Natural killer cell (primary cell): ENCODE measurements at regions not wholly inside any gene's neighbourhood (a gene's known extent, or its start where the extent isn't known, plus 50 kb on each side); places are given as distances from the start of the nearest gene placed in this dataset.

ENCODE experiments used
- ATAC-seq, 3 donors: fragments of 150-1000 bp in 2 of 3; fragments of 200-7000 bp in 1 of 3; cut with Tn5 transposase; 1 replicate in 1 of 3; 2 replicates in 2 of 3; pipeline ENCODE4 v1.10.0; 2021; ENCODE audit warnings: mild to moderate bottlenecking in 2 of 3, moderate library complexity in 2 of 3
- DNase-seq, 2 donors: peaks; one replicate each; pipeline versions ENCODE4 v3.0.0 to v3.0.0-alpha.2; 2013 to 2021; ENCODE audit warnings: mixed read lengths in 1 of 2
- H3K27ac ChIP-seq: one replicate; pipeline ENCODE4 v1.5.1; 2013; ENCODE audit warnings: mild to moderate bottlenecking, low read length
- H3K27me3 ChIP-seq: one replicate; pipeline ENCODE4 v1.6.1; 2013; ENCODE audit warnings: low read length; ENCODE audit not compliant: control insufficient read depth, insufficient read depth
- H3K36me3 ChIP-seq: one replicate; pipeline ENCODE4 v1.6.1; 2013; ENCODE audit warnings: low read length; ENCODE audit not compliant: control insufficient read depth, insufficient read depth
- H3K4me1 ChIP-seq: one replicate; pipeline ENCODE4 v1.6.1; 2013; ENCODE audit warnings: low read length; ENCODE audit not compliant: control insufficient read depth, insufficient read depth
- H3K4me3 ChIP-seq: one replicate; pipeline ENCODE4 v1.5.1; 2013; ENCODE audit warnings: low read length
- H3K9me3 ChIP-seq: one replicate; pipeline ENCODE4 v1.6.1; 2013; ENCODE audit warnings: low read length; ENCODE audit not compliant: control insufficient read depth, insufficient read depth
- H3K27ac Mint-ChIP-seq, 2 donors: one replicate each; pipeline ENCODE4 v1.8.0; 2022; ENCODE audit warnings: mild to moderate bottlenecking in 2 of 2, mixed read lengths in 2 of 2, moderate library complexity in 1 of 2
- H3K27me3 Mint-ChIP-seq, 2 donors: one replicate each; pipeline ENCODE4 v1.8.0; 2022; ENCODE audit warnings: low read depth in 2 of 2, mixed read lengths in 2 of 2
- H3K36me3 Mint-ChIP-seq: one replicate; pipeline ENCODE4 v1.8.0; 2022; ENCODE audit warnings: mixed read lengths
- H3K4me1 Mint-ChIP-seq, 2 donors: one replicate each; pipeline ENCODE4 v1.8.0; 2022; ENCODE audit warnings: mixed read lengths in 2 of 2
- H3K4me3 Mint-ChIP-seq: one replicate; pipeline ENCODE4 v1.8.0; 2022; ENCODE audit warnings: mild to moderate bottlenecking, moderate library complexity, mixed read lengths
- H3K9me3 Mint-ChIP-seq, 2 donors: one replicate each; pipeline ENCODE4 v1.8.0; 2022; ENCODE audit warnings: mixed read lengths in 2 of 2
- WGBS: methylation state at CpG from one replicate; pipeline ENCODE4 v1.1.7; 2013; ENCODE audit warnings: missing lambda C conversion rate; ENCODE audit not compliant: insufficient coverage; 5-methylcytosine and 5-hydroxymethylcytosine counted together
- intact Hi-C: fragments of 100-400 bp; cut with micrococcal nuclease; formaldehyde crosslinking; loops from one replicate; pipeline ENCODE4 v1.14.2; 2022
- TF ChIP-seq, protein P1 (sequence below): fragments of 200-600 bp; IDR thresholded peaks from one replicate; pipeline ENCODE4 v1.8.0; 2022; ENCODE audit warnings: antibody characterized with exemption

DNA sequence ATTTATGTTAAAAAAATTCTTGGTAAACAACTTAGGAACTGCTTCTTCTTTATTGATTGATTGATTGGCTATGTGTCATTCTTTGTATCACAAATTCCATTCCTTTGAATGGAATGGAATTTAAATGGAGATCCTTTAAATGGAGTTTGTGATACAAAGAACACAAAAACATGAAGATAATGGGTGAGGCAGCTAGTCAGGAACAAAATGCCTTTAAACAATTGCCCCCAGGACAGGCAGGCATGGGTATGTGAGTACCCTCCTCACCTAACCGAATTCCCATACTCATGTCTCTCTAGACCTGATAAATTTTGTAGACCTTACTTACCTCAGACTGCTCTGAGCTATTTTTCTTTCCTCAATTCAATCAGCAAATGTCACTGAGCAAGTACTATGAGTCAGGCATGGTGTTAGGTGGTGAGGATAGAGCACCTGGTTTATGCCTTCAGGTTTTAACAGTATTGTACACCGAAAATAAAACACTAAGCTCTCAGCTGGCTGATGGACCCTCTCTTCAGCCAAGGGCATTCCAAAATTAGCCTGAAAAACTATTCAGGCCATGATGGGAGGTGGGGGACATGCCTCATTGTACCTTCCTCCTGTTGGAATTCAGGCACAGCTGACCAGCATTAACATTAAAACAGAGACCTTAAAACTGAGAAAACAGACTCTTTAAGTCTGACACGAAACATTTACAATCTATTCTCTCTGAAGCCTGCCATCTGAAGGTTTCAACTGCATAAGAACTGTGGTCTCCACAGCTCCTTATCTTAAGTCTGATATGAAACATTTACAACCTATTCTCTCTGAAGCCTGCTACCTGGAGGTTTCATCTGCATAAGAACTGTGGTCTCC is 58.9 kb downstream of the OLFML3 start:
- DNase-seq (no peak), ATAC-seq (no peak)
- H3K9me3 ChIP-seq, result no peaks in the 10 kb centered on the region
- 83% methylated on average over 3 of the region's 3 CpGs for WGBS
- TF ChIP-seq, protein P1, sequence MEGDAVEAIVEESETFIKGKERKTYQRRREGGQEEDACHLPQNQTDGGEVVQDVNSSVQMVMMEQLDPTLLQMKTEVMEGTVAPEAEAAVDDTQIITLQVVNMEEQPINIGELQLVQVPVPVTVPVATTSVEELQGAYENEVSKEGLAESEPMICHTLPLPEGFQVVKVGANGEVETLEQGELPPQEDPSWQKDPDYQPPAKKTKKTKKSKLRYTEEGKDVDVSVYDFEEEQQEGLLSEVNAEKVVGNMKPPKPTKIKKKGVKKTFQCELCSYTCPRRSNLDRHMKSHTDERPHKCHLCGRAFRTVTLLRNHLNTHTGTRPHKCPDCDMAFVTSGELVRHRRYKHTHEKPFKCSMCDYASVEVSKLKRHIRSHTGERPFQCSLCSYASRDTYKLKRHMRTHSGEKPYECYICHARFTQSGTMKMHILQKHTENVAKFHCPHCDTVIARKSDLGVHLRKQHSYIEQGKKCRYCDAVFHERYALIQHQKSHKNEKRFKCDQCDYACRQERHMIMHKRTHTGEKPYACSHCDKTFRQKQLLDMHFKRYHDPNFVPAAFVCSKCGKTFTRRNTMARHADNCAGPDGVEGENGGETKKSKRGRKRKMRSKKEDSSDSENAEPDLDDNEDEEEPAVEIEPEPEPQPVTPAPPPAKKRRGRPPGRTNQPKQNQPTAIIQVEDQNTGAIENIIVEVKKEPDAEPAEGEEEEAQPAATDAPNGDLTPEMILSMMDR, result no peak
- no peaks in the 10 kb centered on the region for H3K9me3 Mint-ChIP-seq
- H3K36me3 Mint-ChIP-seq, result no peaks in the 10 kb centered on the region
- no peaks in the 10 kb centered on the region for H3K27me3 ChIP-seq
- no peak overlapping the region for H3K4me3 Mint-ChIP-seq
- no peaks in the 10 kb centered on the region for H3K27me3 Mint-ChIP-seq
- H3K36me3 ChIP-seq, result no peaks in the 10 kb centered on the region
- H3K4me1 ChIP-seq, result no peaks in the 10 kb centered on the region
- no peak overlapping the region for H3K27ac ChIP-seq
- H3K27ac Mint-ChIP-seq, result no peak overlapping the region
- no peak overlapping the region for H3K4me3 ChIP-seq
- peaks cover 5% of the 10 kb centered on the region in 2 donors for H3K4me1 Mint-ChIP-seq
- intact Hi-C loops, result no loop called here
